NCI-H1105 (cell line): ENCODE measurements at regions not wholly inside any gene's neighbourhood (a gene's known extent, or its start where the extent isn't known, plus 50 kb on each side); places are given as distances from the start of the nearest gene placed in this dataset.
A peak's percentile ranks its signal among the peaks of the same experiment; 100 is the strongest.
"Not testable (repeated sequence)": the region's sequence is repeated elsewhere in the genome, so short reads cannot be mapped to it uniquely, and the experiment has no call there.

Experiments
- DNase-seq: peaks from one replicate; lab custom pipeline; 2025; lab: John Stamatoyannopoulos, UW

GRCh38 chr17:72553051-72553755, 432.4 kb downstream of the SOX9 start:
- DNase-seq = no peak

DNA sequence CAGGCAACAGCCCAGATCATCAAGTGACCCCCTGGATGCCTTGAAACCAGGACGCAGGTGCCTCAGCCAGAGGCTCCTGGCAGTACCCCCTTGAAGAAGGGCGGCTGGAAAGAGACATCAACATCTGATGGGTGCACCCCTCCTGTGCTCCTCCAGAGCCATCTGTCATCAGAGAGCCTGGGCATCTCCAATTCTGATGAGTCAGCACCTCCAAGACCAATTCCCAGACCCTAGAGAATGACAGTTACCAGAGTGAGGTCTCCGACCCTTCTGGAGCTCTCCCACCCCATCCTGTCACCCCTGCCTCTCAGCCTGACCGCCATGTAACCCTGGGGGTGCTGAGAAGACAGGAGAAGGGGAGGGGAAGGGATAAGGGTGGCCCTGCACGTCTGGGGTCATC, 433.7 kb downstream of the SOX9 start:
- DNase-seq = no peak

DNA sequence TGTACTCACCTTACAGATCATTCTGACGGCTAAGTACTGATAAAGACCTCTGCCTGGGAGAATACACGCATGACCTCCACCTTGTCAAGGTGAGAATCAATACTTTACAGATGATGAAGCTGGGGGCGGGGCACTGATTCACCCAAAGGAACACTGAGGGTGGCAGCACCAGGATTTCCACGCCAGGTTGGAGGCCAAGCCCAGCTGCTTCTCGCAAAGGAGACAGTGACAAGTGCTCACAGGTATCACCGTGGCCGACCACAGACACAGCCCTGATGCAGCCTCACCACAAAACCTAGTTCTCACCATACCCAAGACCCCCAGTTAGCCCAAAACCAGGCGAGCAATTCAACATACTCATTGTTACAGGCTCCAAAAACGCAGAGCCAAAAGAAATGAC, 434.2 kb downstream of the SOX9 start:
- no peak for DNase-seq

DNA sequence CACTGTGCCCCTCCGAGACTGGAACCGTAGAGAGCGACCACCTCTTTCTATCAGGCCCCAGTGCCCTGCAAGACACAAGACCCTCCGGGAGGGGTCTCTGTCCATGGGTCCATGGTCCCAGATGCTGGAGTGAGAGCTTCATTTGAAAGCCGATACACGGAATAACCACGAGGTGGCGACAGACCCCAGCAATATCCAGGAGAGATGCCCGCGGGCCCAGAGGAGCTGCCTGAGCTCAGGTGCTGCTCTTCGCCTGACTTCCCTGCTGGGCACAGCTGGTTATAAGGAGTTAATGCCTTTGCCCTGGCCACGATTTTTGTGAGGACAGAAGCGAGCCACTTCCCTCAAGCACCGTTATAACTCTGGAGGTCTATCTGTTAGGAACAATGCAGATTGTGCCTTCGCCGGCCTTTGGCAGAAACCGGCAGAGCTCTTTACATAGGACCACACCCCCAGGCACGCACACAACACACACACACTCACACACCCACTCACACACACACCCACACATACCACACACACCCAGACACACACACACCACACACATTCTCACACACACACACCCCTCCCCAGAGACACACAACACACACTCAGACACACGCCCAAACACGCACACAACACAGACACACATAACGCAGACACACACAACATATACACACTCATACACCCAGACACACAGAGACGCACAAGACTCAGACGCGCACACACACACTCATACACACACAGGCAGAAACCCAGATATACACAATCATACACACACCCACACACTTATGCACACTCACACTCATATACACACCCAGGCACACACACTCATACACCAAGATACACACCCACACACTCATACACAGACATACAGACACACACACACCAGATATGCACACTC, 436.4 kb downstream of the SOX9 start:
- peak; percentile 59 for DNase-seq

DNA sequence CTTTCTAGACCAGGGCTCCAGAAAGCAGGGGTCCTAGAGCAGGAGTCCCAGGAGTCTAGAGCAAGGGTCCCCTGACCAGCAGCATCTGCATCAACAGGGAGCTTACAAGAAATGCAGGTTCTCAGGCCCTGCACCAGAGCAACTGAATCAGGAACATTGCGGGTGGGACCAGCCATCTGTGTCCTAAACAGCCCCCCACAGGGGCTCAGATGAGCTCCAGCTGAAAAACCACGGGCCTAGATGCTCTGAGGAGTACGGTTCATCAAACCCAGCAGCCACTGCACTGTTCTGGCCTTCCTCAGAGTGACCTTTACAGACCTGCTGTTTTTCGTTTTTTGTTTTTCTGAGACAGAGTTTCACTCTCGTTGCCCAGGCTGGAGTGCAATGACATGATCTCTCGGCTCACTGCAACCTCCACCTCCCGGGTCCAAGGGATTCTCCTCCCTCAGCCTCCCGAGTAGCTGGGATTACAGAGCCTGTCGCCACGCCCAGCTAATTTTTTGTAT, 438.2 kb downstream of the SOX9 start:
- no peak for DNase-seq

DNA sequence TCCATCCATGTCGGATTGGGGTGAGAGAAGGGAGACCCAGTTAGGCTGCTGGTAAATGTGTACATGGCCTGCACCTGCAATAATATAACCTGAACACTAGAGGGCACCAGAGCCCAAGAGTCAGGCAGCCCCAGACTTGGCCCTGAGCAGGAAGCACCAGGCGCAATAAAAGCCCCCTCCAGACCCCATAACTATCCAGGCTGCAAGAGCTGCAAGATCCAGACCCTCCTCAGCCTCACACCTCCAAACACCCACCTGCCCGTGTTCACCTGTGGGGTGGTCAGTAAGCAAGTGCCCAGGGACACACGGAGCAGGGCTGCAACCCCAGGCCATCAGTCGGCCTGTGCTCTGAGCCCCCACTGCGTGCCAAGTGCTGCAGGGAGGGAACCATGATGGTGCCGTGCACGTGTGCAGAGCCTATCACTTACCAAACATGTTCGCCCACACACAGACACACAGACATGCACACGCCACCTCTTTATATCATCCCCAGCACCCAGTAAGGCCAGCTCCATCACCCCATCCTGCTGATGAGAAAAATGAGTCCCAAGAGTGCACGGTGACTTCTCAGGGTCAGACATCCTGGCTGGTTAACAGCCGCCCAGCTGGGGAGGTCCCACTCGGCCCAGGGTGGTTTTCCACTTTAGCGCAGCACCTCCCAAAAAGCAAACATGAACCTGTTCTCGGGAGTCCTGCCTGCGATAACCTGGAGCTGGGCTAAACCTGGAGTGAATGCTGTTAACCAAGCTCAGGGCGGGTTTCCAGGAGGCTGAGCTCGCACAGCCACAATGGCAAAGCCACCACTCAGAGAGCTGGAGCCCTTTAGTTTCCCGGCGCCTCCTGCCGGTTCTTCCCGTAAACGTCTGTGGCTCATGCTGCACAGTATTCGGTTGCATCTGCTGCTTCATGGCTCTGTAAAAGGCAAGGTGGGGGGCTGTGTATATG, 439.8 kb downstream of the SOX9 start:
- DNase-seq = peak; percentile 15

DNA sequence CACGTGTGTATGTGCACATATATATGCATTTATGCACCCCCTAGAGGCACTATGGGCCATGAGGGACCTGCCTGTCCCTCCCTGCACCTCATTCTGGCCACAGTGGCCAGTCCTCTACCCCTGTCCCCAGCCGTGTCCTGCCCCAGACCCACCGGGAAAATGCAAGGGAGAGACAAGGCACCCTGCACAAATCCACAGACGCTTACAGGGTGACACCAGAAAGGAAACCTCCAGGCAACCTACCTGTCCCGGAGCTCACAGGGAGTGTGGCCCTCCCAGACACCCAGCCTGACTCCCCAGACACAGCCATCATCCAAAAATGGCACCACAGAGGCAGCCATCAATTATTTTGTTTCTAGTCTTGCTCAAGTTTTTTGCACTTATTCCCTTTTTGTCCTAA, 440.4 kb downstream of the SOX9 start:
- no peak for DNase-seq

DNA sequence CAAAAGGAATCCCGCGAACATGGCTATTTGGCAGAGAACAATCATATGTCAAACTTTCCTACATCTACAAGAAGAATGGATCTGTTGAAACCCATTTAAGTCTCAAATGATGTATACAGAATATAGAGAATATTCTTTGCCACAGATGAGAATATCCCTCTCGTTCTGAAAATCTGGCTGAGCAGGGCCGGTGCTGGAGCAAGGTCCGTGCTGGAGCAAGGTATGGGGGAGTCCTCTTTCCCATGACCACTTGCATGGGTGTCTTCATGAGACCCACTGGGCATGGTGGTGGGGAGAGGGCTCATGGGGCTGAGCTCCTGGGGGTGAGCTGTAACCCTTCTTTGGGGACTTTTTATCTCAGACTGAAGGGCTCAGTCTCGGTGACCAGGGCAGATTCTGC, 440.9 kb downstream of the SOX9 start:
- no peak for DNase-seq

GRCh38 chr17:72562615-72563188, 441.9 kb downstream of the SOX9 start:
- no peak for DNase-seq

GRCh38 chr17:72563952-72564351, 443.1 kb downstream of the SOX9 start:
- no peak for DNase-seq

- no peak for DNase-seq
These were observed 444.2 kb downstream of the SOX9 start for GRCh38 chr17:72565006-72565405.

DNA sequence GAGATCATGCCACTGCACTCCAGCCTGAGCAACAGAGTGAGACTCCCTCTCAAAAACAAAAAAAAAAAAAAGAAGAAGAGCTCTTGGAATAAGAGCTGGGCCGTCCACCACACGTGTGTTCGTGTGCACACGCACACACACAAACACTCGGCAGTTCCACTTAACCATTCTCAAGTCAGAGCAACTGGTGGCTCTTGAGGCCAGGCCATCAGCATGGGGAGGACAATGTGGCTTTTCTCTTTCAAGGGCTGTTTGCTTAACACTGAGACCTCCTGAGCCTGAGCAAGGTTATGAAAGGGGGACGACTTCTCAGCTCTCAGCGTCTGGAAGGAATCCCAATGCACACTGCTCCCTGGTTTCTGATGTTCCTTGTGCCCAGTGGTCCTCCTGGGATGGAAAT, 444.9 kb downstream of the SOX9 start:
- no peak for DNase-seq

DNA sequence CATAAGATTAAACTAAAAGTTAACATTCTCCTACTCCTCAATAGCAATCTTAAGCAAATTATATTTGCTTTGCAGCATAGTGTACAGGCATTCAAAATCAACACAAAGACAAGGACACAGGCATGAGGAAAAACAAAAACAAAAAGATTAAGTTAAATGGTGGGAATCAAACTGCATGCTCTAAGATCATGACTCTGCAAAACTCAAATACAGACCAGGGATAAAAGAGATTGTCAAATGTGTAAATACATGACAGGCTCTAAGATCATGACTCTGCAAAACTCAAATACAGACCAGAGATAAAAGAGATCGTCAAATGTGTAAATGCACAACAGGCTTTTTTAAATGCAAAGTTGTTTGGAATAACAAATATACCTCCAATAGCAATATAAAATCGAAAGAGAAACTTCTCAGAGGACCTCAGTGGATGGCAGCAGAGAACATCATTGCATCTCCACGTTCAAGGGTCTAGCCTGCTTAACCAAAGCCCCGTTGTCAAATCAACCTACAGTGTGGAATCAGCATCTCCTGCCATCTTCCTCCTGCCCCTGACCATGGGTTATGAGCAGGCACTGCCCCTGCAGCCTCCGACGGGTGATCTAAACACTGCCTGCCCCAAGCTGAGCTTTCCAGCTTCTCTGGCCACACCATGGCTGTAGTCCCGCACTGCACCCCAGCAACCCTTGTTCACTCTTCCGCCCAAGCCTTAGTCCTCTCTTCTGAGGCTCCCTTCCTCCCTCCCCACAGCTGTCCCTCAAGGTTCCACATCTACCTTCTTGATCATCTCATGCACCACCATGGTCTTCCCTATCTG, 446.1 kb downstream of the SOX9 start:
- no peak for DNase-seq

DNA sequence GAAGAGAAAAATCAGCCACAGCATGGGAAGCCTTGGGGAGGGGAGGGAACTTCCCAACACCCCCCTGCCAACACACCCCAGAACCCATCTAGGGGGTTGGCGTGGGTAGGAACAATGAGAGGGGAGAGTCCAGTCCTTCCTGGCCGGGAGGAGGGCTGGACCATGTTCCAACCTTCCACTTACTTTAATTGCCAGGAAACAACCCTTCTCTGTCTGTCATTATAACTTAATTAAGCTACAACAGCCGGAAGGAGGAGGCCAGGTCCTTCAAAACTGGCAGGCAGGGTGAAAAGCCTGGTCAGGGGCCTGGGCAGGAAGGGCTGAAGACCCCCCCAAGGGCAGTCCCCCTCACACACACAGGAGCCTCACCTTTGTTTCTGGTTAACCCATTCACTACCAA, 447.0 kb downstream of the SOX9 start:
- DNase-seq = no peak

- DNase-seq = peak; percentile 35
These were observed 448.5 kb downstream of the SOX9 start for GRCh38 chr17:72569148-72569946.

DNA sequence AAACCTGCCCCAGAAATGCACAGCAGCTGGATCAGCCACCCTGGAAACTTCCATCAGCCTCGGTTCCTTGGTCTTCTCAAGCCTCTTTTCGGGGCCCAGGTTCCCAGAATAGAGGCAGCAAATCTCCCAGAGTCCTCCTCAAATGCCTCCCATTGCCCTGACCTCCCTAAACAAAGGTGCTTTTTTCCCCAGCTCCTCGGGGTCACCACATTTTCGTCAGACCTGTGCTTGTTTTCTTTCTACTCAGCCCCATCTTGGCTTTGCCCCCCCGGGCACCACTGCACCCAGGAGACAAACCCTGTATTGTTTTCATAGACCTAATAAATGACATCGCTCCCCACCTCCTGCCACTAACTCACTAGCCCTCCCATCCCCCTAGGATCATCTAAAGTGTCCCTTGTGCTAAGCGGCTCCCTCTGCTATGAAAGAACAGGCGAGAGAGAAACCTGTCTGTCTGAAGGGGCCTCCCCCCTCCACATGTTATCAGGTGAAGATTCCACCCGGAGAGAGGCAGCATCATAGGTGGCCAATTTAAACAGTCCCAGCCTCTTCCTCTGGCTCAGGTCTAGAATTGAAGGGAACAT, 451.1 kb downstream of the SOX9 start:
- no peak for DNase-seq

- DNase-seq = no peak
These were observed 452.0 kb downstream of the SOX9 start for GRCh38 chr17:72572604-72573491.

GRCh38 chr17:72573492-72573801, 452.6 kb downstream of the SOX9 start:
- DNase-seq = not testable (repeated sequence)
